HepG2 (cell line): ENCODE measurements at regions not wholly inside any gene's neighbourhood (a gene's known extent, or its start where the extent isn't known, plus 50 kb on each side); places are given as distances from the start of the nearest gene placed in this dataset.

Source experiments
- ATAC-seq: fragments of 200-7000 bp; cut with Tn5 transposase; 3 replicates; pipeline ENCODE4 v1.9.1; 2020; ENCODE audit warnings: mild to moderate bottlenecking, moderate library complexity
- BruUV-seq: library from RNA; stranded (reverse); fragments of 400-500 nt; replicated peaks from 2 replicates; lab custom pipeline; 2021; lab: Mats Ljungman, UMichigan
- CTCF ChIA-PET: fragments of 300-600 bp; formaldehyde crosslinking; extraction: SDS; loops from one replicate; lab custom pipeline; 2021; ENCODE audit warnings: low total read pairs, inconsistent platforms, low intra/inter-chr PET ratio; lab: Yijun Ruan, JAX
- POLR2A ChIA-PET: fragments of 350-600 bp; sonication (Branson Sonifier 250); formaldehyde crosslinking; loops from one replicate; lab custom pipeline; 2020; ENCODE audit warnings: antibody characterized with exemption, inconsistent platforms; lab: Yijun Ruan, JAX
- DNase-seq: peaks from one replicate; pipeline ENCODE4 v3.0.0-alpha.2; 2015; ENCODE audit warnings: low spot score
- FAIRE-seq: peaks from 3 replicates; lab custom pipeline; 2011; peaks lifted over from hg19 to GRCh38; lab: Jason Lieb, UNC
- H2AFZ ChIP-seq: one replicate; pipeline ENCODE4 v1.6.1; 2011; ENCODE audit warnings: low read length, inconsistent platforms
- H3K27ac ChIP-seq: fragments of 300-600 bp; 3 replicates; pipeline ENCODE4 v1.8.0; 2011; ENCODE audit warnings: mixed run types, mild to moderate bottlenecking, mixed read lengths, low read length, inconsistent platforms; ENCODE audit not compliant: insufficient read depth; ENCODE audit errors: extremely low read length
- H3K27me3 ChIP-seq, 2 experiments: fragments of 200-600 bp in 1 of 2; 2 replicates in 1 of 2; 3 replicates in 1 of 2; pipeline versions ENCODE4 v1.6.0 to v1.8.0; 2011; ENCODE audit warnings: low read length in 2 of 2, mild to moderate bottlenecking in 2 of 2, moderate library complexity in 2 of 2, inconsistent platforms in 1 of 2; ENCODE audit not compliant: insufficient read depth in 2 of 2, control insufficient read depth in 1 of 2
- H3K36me3 ChIP-seq, 2 experiments: fragments of 200-600 bp in 1 of 2; replicated peaks in 1 of 2; 2 replicates in 1 of 2; 3 replicates in 1 of 2; pipeline versions ENCODE4 v1.5.1 to v1.8.0; 2011; ENCODE audit warnings: low read length in 2 of 2, inconsistent platforms in 1 of 2; ENCODE audit not compliant: insufficient read depth in 2 of 2, control insufficient read depth in 1 of 2
- H3K4me1 ChIP-seq: 2 replicates; pipeline ENCODE4 v1.5.1; 2012; ENCODE audit warnings: low read length, inconsistent platforms; ENCODE audit not compliant: insufficient read depth
- H3K4me2 ChIP-seq: 2 replicates; pipeline ENCODE4 v1.6.0; 2011; ENCODE audit warnings: low read depth, low read length, inconsistent platforms
- H3K4me3 ChIP-seq, 3 experiments: fragments of 200-600 bp in 1 of 3; sonication (generic), shearing (Covaris generic) in 1 of 3; replicated peaks in 1 of 3; 2 replicates each; pipeline ENCODE4 v1.5.1; 2011 to 2016; ENCODE audit warnings: low read length in 3 of 3, inconsistent platforms in 2 of 3, low read depth in 2 of 3, mild to moderate bottlenecking in 2 of 3, control low read depth in 1 of 3, mixed read lengths in 1 of 3; ENCODE audit not compliant: insufficient read depth in 1 of 3
- H3K79me2 ChIP-seq: one replicate; pipeline ENCODE4 v1.6.1; 2011; ENCODE audit warnings: low read length, inconsistent platforms; ENCODE audit not compliant: insufficient read depth
- H3K9ac ChIP-seq: 2 replicates; pipeline ENCODE4 v1.6.0; 2011; ENCODE audit warnings: mild to moderate bottlenecking, low read depth, low read length, inconsistent platforms; ENCODE audit not compliant: insufficient read depth
- H3K9me3 ChIP-seq: 2 replicates; pipeline ENCODE4 v1.5.1; 2012; ENCODE audit warnings: mild to moderate bottlenecking, low read length
- H4K20me1 ChIP-seq: 2 replicates; pipeline ENCODE4 v1.6.0; 2011; ENCODE audit warnings: inconsistent platforms, mild to moderate bottlenecking, low read length, moderate library complexity; ENCODE audit not compliant: insufficient read depth
- AGO1 ChIP-seq: fragments of 200-400 bp; formaldehyde crosslinking; IDR thresholded peaks from 2 replicates; pipeline ENCODE4 v1.6.1; 2017; ENCODE audit warnings: mild to moderate bottlenecking, low read depth, low read length, moderate library complexity; ENCODE audit not compliant: poor library complexity, severe bottlenecking
- ATF7 ChIP-seq, 2 experiments: fragments of 450-650 bp in 1 of 2; sonication (generic) in 1 of 2; formaldehyde crosslinking in 1 of 2; IDR thresholded peaks; 2 replicates each; pipeline versions ENCODE4 v1.4.0 to v1.6.1; 2016 to 2020; ENCODE audit warnings: antibody characterized with exemption in 1 of 2, mild to moderate bottlenecking in 1 of 2, missing genetic modification reagents in 1 of 2
- KDM5A ChIP-seq: fragments of 200-600 bp; sonication (generic); IDR thresholded peaks from 2 replicates; pipeline ENCODE4 v1.7.0; 2018; ENCODE audit warnings: antibody characterized with exemption, mild to moderate bottlenecking, low read length, borderline replicate concordance
- NFKBIZ ChIP-seq: IDR thresholded peaks from 2 replicates; pipeline ENCODE4 v1.6.1; 2018; ENCODE audit warnings: missing genetic modification reagents, missing compliant biosample characterization
- NRL ChIP-seq: sonication (generic); formaldehyde crosslinking; IDR thresholded peaks from 2 replicates; pipeline ENCODE4 v1.5.0; 2020; ENCODE audit warnings: missing genetic modification reagents, mild to moderate bottlenecking, moderate library complexity, borderline replicate concordance
- TEAD3 ChIP-seq: optimal IDR thresholded peaks from 2 replicates; pipeline ENCODE3; 2016; ENCODE audit warnings: borderline replicate concordance
- ZNF503 ChIP-seq: sonication (generic); formaldehyde crosslinking; IDR thresholded peaks from 2 replicates; pipeline ENCODE4 v1.4.0; 2020; ENCODE audit warnings: missing genetic modification reagents
- ZNF746 ChIP-seq: sonication (generic); formaldehyde crosslinking; IDR thresholded peaks from 2 replicates; pipeline ENCODE4 v1.8.0; 2022; ENCODE audit warnings: mild to moderate bottlenecking, missing genetic modification reagents
- ZSCAN12 ChIP-seq: sonication (generic); formaldehyde crosslinking; IDR thresholded peaks from 2 replicates; pipeline ENCODE4 v1.9.0; 2021; ENCODE audit warnings: mild to moderate bottlenecking, missing genetic modification reagents
- WGBS: methylation state at CpG from one replicate; pipeline ENCODE4 v1.1.6; 2017; ENCODE audit warnings: low lambda C conversion rate; 5-methylcytosine and 5-hydroxymethylcytosine counted together
- in situ Hi-C: cut with HindIII; loops from 2 replicates; pipeline ENCODE4 v1.10.0; 2017; ENCODE audit warnings: low pct_unique_long_range_greater_than_20kb; ENCODE audit not compliant: extremely low pct_ligation_motif_present
- intact Hi-C: fragments of 100-400 bp; cut with micrococcal nuclease; formaldehyde crosslinking; loops from one replicate; pipeline ENCODE4 v1.10.0; 2022; ENCODE audit not compliant: unreplicated experiment

GRCh38 chr6:168865-169455, 123.3 kb upstream of the DUSP22 start (continued):
- no peak for TF ChIP-seq KDM5A
- no peak for TF ChIP-seq NRL
- no peak for TF ChIP-seq AGO1
- TF ChIP-seq ZNF503 (CRISPR knock-in tag) = no peak
- no peak for TF ChIP-seq NFKBIZ
- no peak for TF ChIP-seq ZNF746
- no peak for TF ChIP-seq ZSCAN12 (CRISPR knock-in tag)

GRCh38 chr6:174036-174435, 118.3 kb upstream of the DUSP22 start:
- Histone ChIP-seq H3K27me3 (0 out of 5 replicates have a peak, but pooled peaks cover 0 to 3% of the 10 kb centered on the region in 2 experiments), H3K4me1 (no peaks in the 10 kb centered on the region), H4K20me1 (no peaks in the 10 kb centered on the region), H3K9ac (no peak overlapping the region), H3K36me3 (no peaks in the 10 kb centered on the region), H3K27ac (no peak overlapping the region), H3K4me2 (no peak overlapping the region), H3K9me3 (no peaks in the 10 kb centered on the region), H3K79me2 (no peaks in the 10 kb centered on the region), H2AFZ (no peak overlapping the region), H3K4me3 (no peak overlapping the region)
- FAIRE-seq (no peak), DNase-seq (no peak), ATAC-seq (no peak)
- 3% methylated on average over 1 of the region's 1 CpG for WGBS
- intact Hi-C loops = no loop called here
- no TSS peak for BruUV-seq
- TF ChIP-seq ATF7 (IDR thresholded peaks at IDR 0.05) (peak; percentile 71), ATF7 (CRISPR knock-in tag; IDR thresholded peaks at IDR 0.05) (no peak), TEAD3 (CRISPR knock-in tag) (no peak)
- CTCF ChIA-PET = no interaction called here
- POLR2A ChIA-PET = no interaction called here
- in situ Hi-C loops = no loop called here
